HG02943 (cell line): ENCODE measurements at regions not wholly inside any gene's neighbourhood (a gene's known extent, or its start where the extent isn't known, plus 50 kb on each side); places are given as distances from the start of the nearest gene placed in this dataset.

Source experiments
- ATAC-seq: cut with Tn5 transposase; IDR thresholded peaks from one replicate; pipeline ENCODE4 v1.9.1; 2021; ENCODE audit warnings: mild to moderate bottlenecking, low read depth, moderate library complexity; ENCODE audit not compliant: unreplicated experiment

DNA sequence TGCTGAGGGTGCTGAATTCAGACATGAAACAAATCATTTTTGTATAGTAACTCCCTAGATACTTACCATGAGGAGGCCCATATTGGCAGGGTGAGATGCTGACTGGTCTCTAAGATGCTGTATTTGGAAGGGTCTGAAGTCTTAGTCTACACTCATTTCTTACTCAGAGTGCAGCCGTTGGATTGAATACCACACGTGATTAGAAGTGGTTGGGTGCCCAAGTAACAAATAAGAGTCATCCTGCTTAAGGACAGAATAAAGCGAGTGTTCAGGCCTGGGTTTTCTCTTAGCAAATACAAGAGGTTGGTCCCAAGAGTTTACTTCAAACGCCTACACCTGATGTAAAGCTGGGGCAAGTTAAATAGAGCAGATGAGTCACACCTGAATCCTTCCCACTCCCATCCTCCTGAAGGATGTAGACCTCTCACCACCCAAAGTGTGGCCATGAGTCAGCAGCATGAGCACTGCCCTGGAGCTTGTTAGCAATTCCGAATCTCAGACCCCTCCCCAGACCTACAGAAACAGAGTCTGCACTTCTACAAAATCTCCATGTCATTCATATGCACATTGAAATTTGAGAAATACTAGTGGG lies 284.6 kb upstream of the CDH5 start:
- ATAC-seq = no peak

DNA sequence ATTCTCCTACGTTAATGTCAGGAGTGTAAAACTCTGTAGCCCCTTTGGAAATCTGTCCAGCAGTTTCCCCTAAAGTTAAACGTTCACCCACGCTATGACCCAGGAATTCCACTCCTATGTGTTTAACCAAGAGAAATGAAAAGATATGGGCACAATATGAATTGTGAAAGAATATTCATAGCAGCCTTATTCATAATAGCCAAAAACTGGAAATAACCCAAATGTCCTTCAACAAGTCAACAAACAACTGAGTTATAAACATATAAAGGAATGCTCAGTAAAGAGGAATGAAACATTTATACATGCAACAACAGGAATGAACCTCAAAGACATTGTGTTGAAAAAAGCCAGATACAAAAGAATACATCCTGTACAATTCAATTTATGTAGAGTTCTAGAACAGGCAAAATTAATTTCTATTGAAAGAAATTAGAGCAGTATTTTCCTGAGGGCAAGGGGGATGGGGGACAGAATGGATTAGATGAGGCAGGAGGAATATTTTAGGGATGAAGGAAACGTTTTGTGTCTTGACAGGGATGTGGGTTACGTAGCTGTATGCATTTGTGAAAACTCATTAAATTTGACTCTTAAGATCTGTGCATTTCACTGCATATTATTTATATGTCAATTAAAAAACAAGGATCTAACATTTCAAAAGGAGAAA lies 286.7 kb upstream of the CDH5 start:
- no peak for ATAC-seq

DNA sequence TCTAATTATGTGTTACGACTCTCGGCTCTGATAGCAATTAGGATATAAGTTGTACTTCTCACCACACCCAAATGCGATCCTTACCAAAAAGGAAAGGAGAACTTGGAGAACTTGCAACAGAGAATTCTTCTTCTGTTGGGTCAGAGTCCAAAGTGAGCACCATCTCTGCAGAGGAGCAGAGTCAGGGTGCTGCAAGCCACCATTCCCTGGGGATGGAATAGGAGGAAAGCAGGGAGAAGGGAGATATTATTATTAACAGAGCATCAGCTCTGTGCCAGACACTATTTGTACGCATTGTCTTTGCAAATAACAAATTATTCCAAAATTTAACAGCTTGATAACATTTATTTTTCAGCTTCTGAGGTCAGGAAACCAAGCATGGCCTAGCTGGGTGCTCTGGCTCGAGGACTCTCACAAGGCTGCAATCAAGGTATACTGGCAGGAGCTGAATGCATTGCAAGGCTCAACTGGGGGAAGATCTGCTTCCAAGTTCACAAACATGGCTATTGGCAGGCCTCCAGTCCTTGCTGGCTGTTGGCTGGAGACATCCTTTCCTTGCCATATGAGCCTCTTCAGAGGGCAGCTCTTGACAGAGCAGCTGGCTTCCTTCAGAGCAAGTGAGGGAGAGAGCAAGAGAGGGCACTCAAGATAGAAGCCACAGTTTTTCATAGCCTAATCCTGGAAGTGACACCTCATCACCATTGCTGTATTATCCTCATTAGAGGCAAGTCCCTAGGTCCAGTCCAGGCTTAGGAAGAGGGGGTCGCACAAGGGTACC lies 296.2 kb upstream of the CDH5 start:
- ATAC-seq = no peak

DNA sequence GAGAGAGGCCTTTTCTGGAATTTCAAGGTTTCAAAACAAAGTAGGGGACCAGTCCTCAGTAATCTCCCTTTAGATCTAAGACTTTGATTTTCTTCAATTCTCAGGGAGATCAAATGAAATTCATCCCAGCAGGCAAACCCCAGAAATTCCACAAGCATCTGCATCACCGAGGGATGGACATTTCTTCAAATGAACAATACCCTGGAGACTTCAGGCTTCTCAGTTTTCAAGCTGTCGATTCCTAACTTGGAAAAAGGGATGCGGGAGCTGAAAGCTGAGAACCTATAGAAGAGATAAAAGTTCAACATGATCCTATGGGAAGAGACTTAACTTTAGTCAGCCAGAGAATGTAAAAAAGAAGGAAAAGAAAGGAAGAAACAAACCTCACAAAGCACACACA lies 296.9 kb upstream of the CDH5 start:
- no peak for ATAC-seq

DNA sequence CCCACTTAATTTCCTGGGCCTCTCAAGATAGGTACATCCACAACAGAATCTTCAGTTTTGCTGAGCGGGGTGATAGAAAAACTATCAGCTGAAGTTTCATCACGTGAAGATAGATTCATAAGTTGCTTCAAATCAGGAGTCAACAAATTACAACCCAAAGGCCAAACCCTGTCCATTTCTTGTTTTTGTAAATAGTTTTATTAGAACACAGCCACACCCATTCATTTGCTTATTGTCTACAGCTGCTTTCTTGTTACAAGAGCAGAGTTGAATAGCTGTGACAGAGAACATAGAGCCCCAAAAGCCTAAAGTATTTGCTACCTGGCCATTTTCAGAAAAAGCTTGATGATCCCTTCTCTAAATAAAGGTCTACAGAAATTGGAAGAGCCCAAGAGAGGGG lies 300.1 kb upstream of the CDH5 start:
- ATAC-seq = no peak

DNA sequence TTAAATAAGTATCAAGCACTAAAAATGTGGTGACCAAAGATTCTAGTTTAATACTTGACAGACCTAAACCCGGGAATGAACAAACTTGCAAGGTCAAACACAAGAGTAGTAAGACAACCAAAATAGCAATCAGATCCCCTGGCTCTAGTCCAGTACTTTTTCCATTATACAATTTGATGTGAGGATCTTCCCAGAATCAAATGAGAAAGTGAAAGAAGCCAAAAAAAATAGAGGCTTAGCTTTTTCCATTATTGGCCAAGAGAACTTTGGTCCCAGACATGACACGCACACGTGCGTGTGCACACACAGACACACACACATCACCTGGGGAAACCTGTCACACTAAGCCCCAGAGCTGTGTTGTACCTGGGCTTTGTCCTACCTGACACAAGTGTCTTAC lies 300.6 kb upstream of the CDH5 start:
- ATAC-seq = no peak

DNA sequence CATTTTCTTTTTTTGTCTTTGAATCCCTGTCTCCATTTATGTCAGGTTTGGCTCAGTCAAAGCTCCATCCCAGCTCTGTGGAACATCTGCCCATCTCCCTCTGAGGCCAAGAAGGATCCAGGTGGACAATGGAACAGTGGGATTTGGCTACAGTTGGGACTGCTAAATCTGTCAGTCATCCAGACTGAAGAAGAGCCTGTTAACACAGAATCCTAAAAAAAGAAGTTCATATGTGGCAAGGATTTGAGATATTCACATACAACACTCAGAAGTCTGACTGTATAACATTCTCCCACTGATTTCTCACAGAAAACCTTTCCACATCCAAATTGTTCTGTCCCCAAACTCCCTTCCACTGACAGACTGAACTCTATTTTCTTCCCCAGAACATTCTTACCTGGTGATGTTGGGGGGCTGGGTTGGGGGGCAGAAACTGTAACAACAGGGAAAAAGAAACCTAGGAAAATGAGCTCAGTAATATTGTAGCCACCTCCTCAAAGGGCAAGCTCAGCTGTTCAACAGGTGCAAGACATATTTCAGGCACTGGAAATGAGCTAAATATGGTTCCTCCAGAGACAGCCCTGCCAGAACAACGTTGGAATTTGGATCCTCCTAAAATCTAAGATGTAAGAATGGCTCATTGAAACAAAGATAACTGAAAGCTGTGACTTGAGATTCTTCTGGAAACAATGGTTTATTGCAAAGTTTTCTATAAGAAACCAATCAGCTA lies 301.5 kb upstream of the CDH5 start:
- no peak for ATAC-seq

DNA sequence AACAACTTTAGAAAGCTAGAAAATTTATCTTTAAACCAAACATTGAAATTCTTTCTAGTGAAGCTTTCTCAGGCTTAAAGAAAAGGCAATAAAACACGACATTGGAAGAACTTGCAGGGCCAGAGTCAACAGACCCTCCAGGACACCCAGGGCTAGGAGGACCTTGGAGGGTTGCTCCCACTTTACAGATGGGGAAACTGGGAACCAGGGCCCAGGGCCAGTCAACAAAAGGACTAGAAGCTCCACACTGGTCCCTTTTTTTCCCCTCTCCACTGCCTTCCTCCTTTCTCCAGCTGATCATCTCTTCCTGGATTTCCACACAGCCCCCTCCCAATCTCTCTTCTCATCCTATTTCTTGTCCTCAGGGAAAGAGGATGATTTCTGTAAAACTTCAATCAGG lies 307.7 kb upstream of the CDH5 start:
- no peak for ATAC-seq

DNA sequence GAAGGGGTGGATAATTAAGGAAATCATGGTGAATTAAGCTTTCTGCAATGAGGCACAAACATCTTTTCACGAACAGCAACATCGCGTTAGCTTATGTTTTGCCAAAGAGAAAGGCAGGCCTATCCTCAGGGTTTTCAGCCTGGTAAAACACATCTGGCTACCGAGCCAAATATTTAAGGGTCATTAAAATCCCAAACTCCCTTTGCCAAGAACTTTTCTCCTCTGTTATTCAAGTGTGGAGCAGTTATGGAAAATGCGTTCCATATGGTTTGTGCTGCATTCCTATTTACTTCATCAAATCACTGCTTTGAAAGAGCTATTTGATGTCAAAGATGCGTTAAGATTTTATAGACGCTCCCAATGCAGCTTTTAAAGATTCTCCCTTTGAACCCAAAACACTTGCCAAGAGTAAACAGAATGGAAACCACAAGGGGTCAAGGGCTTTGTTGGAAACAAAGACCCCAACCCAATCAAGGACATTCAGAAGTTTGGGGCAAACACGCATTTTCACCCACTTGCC lies 308.3 kb upstream of the CDH5 start:
- no peak for ATAC-seq

DNA sequence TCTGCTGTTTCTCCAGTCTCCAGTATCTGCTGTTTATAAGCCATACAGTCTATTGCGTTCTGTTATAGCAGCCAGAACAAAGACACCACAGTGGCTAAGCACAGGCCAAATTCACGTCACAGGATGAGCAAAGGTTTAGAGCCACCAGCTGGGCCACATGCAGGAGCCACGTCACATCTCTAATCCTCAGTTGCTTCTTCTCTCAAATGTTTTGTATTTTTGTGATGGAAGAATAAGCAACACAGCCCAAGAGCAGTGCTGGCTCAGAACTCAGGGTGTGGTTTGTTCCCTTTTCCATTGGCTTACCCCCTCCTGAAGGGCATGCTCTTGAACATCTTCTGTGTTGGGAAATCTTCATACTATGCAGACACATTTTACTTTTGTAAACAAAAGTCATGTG lies 309.4 kb upstream of the CDH5 start:
- ATAC-seq = no peak

DNA sequence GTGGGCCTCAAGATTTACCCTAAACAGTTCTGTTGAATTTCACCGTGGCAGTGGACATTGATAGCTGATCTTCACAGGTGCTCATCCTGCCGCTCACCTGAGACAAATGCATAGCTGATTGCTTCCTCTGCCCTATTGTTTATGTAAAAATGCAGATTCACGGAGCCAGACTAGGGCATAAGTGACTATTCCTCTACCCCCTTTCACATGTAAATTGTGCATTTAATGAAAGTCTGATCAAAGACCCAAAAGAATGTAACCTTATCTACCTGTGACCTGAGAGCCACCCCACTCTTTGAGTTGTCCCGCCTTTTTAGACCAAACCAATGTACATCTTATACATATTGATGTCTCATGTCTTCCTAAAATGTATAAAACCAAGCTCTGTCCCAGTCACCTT lies 312.4 kb upstream of the CDH5 start:
- ATAC-seq = no peak

DNA sequence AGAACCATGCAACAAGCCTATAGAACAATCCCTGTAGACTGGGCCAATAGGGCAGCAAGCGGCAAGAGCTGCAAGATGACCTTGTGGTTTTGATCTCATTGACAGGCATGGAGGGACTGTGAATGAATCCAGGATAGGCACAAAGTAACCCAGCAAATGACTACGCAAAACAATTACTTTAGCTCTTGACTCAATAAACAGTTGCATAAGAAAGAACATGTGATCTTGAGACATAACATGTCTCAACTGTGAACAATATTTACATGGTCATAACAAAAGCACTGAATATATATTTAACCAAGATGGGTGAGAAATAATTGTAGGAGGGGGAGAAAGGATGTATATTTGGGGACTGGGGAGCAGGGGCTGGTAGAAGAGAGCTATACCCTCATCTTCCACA lies 313.7 kb upstream of the CDH5 start:
- no peak for ATAC-seq

DNA sequence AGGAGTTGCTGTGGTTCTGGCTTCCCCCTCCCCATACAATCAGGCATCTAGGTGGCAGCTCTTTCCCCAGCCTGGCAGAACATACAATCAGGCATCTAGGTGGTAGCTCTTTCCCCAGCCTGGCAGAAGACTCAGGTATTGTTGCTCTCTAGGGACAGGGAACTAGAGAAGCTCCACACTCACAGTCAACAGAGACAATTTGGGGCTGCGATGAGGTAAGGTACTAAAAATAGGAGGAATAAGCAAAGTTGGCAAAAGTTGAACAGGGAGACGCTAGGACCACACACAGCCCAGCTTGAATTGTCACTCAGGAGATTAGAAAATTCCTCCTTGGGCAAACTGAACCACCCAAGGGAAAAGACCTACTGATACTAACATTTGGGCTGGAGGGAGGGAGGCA lies 315.5 kb upstream of the CDH5 start:
- no peak for ATAC-seq

DNA sequence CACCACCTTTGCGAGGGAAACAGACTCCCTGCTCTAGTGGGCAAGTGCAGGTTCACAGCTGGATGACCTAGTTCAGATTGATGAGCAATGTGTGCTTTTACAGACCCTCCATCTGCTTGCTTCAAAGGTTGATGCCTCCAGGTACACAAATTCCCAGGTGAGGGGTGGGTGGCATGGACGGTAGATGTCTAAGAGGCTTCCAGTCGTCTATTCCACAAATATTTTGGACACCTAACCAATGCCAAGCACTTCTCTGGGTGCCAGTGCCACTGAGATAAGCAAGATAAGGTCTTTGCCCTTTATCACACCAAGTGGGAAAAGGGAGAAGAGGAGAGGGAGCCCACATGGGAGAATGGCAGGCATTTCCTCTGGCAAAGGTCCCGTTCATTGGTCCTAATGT lies 316.6 kb upstream of the CDH5 start:
- ATAC-seq = no peak

DNA sequence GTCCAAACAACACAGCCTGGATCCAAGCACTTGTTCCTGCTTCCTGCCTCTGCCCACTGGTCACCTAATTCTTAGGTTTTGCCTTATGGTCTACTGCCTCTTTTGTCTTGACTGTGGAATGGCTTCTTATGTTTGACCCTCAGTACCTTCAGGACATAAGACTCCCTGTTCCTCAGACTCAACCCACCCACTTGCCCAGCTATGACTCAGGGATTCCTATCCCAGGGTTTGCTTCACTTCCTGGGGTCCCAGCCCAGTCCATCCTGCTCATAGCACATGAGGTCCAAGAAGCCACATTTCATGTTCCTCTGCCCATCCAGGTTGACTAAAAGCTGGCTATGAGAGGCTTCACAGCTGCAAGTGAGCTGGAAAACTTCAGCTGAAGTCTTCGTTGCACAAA lies 320.9 kb upstream of the CDH5 start:
- ATAC-seq = no peak

DNA sequence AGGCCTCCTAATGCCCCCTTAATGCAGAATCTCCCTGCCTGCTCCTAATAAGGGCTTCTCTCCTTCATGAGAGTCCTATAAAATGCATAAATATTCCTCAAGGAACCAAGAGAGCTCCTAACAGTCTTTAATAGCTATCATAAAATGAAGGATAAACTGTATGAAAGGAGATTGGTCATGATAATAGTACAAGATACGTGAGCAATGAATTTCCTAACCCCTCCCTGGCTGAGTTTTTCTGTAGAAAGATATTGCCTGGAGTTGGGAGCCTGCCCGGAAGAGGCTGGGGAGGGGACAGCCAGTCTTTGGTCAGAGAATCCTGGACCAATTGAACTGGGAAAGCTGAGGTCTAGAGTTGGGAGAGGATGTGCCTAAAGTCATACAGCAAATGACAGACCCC lies 321.9 kb upstream of the CDH5 start:
- ATAC-seq = no peak

DNA sequence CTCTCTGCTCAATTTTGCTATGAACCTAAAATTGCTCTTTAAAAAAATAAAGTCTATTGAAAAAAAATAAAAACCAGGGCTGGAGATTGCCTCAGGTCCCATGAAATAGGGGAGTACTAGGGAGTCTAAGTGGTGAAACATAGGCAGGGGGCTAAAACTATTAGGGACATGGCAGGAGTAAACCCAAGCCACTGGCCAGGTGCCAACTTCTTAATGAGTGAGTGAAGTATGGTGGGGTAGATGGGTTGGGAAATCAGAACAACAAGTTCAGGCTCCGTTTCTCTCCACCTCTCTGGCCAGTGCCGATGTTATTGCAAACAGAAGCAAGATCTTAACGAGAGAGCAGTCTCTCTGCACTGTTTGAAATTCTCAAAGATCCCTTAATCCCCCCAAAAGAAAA lies 322.4 kb upstream of the CDH5 start:
- no peak for ATAC-seq

DNA sequence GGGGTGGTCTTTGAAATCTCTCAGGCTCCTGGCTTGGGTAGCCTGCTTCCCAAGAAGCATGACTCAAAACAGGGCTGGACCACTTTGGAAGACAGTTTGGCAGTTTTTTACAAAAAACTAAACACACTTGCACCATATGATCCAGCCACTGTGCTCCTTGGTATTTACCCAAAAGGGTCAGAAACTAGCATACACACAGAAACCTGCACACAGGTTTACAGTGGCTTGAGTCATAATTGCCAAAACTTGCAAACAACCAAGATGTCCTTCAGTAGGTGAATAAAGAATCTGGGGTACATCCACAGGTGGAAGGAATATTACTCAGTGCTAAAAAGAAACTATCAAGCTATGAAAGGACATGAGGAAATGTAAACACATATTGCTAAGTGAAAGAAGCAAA lies 323.2 kb upstream of the CDH5 start:
- no peak for ATAC-seq

DNA sequence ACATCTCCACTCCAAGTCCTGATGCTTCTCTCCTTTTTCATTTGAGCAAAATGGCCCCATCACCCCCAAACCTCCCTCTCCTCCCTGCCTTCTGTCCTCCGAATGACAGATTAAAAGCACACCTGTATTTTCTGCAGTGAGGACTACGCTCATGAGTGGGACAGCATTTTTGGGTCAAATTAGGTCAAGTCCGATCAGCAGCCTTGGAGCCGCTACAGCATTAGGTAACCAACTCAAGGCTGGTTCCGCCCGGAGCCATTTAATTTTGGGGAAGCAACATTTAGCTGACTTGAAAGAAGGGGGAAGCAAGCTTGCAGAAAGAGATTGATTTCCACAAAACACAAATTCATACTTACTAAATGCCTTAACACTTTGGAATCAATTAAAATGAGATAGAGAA lies 324.1 kb upstream of the CDH5 start:
- ATAC-seq = no peak

DNA sequence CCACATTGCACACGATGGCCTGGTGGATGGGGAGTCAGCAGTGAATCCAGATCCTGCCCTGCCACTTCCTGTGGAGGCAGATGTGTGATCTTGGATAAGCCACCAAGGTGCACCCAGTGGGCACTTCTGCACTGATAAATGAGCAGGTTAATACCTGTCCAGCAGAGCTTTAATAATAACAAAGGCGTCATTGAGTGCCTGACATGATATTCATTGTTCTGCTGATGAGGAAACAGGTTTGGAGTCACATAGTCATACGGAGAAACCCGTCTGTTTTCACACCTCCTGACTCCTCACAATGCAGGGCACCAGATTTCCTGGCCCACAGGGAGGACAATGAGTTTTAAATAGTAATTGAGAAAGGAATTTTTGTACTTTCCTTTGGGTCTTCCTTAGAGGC lies 324.6 kb upstream of the CDH5 start:
- no peak for ATAC-seq

DNA sequence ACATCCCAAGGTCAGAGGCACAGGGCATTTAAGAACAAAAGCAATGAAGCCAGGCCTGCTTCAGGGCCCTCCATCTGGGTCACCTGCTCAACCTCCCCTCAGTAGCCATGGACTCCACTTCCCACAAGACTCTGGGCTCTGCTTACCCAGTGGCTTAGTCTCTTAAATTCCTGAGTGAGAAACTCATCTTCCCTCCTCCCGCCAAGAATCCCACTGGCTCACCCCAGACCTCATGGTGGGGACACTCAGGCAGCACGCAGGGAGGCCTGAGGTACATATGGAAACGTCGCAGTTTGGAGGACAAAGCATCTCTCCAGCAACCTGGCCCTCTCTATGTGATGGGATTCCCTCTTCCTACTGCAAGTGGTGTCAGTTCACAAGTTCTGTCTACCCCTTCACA lies 326.7 kb upstream of the CDH5 start:
- ATAC-seq = no peak
